ENCODE measurements at regions not wholly inside any gene's neighbourhood (a gene's known extent, or its start where the extent isn't known, plus 50 kb on each side); places are given as distances from the start of the nearest gene placed in this dataset.

- Histone ChIP-seq H3K79me2 (ENCODE audit: control insufficient read depth, insufficient read depth, low read length) (no peaks in the 10 kb centered on the region), H4K20me1 (ENCODE audit: control insufficient read depth, insufficient read depth) (no peaks in the 10 kb centered on the region), H3K4me3 (no peak overlapping the region), H3K9me3 (replicated peaks; ENCODE audit: control insufficient read depth, insufficient read depth, low read length) (no peaks in the 10 kb centered on the region), H3K9ac (ENCODE audit: control insufficient read depth, insufficient read depth, low read length) (no peak overlapping the region), H3K4me2 (ENCODE audit: control insufficient read depth, insufficient read depth) (no peak overlapping the region), H3K4me1 (ENCODE audit: control insufficient read depth, insufficient read depth, low read length) (no peaks in the 10 kb centered on the region), H2AFZ (ENCODE audit: control insufficient read depth, low read depth, low read length) (no peak overlapping the region), H3K36me3 (ENCODE audit: control insufficient read depth in 2 of 2, insufficient read depth in 2 of 2, low read length in 1 of 2) (no peaks in the 10 kb centered on the region), H3K27me3 (replicated peaks in 1 of 2; ENCODE audit: control insufficient read depth in 2 of 2, insufficient read depth in 2 of 2, low read length in 1 of 2) (no peaks in the 10 kb centered on the region; a peak in 2 of 4 replicates), H3K27ac (ENCODE audit: control insufficient read depth, insufficient read depth) (no peak overlapping the region)
- CTCF ChIA-PET = interaction anchor here (0.7 kb wide), 1 partner anchor 447 kb away, joined by 3 read pairs; no protein-coding TSS in a partner anchor
- 18% methylated on average over 3 of the region's 3 CpGs for WGBS (ENCODE audit: insufficient coverage, insufficient replicate concordance, low lambda C conversion rate, missing lambda C conversion rate)
- no peak for ATAC-seq
- intact Hi-C loops (cut with micrococcal nuclease; ENCODE audit: unreplicated experiment) (no loop called here), in situ Hi-C loops (cut with MboI) (no loop called here)
- TF ChIP-seq SIX5 (IDR thresholded peaks at IDR 0.05; ENCODE audit: low read depth, low read length, severe bottlenecking) (no peak), ZZZ3 (IDR thresholded peaks at IDR 0.05; ENCODE audit: control insufficient read depth, insufficient read length, low read depth) (no peak), NBN (IDR thresholded peaks at IDR 0.05) (no peak), NR2F1 (conservative IDR thresholded peaks at IDR 0.05) (no peak), CREM (IDR thresholded peaks at IDR 0.05; ENCODE audit: low read depth) (no peak), IRF5 (IDR thresholded peaks at IDR 0.05; ENCODE audit: borderline replicate concordance) (no peak), EZH2 (IDR thresholded peaks at IDR 0.05; ENCODE audit: borderline replicate concordance, control insufficient read depth, low read depth, low read length) (no peak), POLR2AphosphoS2 (IDR thresholded peaks at IDR 0.05; ENCODE audit: low read depth, low read length) (no peak), ATF7 (IDR thresholded peaks at IDR 0.05; ENCODE audit: low read depth) (no peak), TCF3 (IDR thresholded peaks at IDR 0.05; ENCODE audit: borderline replicate concordance, insufficient read depth, low read depth, low read length) (no peak), TCF12 (IDR thresholded peaks at IDR 0.05; ENCODE audit: low read depth, low read length) (no peak), SMAD5 (IDR thresholded peaks at IDR 0.05; ENCODE audit: low read depth) (no peak), SMARCA5 (IDR thresholded peaks at IDR 0.05) (no peak), NFIC (IDR thresholded peaks at IDR 0.05; ENCODE audit: low read depth, low read length) (no peak), CUX1 (IDR thresholded peaks at IDR 0.05; ENCODE audit: insufficient replicate concordance, low read depth, low read length) (no peak), E2F4 (IDR thresholded peaks at IDR 0.05; ENCODE audit: low read depth, low read length) (no peak), ZNF207 (IDR thresholded peaks at IDR 0.05; ENCODE audit: borderline replicate concordance) (no peak)
- TF ChIP-seq, protein P1, sequence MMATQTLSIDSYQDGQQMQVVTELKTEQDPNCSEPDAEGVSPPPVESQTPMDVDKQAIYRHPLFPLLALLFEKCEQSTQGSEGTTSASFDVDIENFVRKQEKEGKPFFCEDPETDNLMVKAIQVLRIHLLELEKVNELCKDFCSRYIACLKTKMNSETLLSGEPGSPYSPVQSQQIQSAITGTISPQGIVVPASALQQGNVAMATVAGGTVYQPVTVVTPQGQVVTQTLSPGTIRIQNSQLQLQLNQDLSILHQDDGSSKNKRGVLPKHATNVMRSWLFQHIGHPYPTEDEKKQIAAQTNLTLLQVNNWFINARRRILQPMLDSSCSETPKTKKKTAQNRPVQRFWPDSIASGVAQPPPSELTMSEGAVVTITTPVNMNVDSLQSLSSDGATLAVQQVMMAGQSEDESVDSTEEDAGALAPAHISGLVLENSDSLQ (IDR thresholded peaks at IDR 0.05) = no peak
- POLR2A ChIA-PET = no interaction called here
- RAD21 ChIA-PET (ENCODE audit: unreplicated experiment) = no interaction called here
- no TSS peak for BruUV-seq (replicated peaks)
- SMC1A ChIA-PET (ENCODE audit: uncharacterized antibody, unreplicated experiment) = no interaction called here
- no peak for FAIRE-seq
- no peak for DNase-seq (ENCODE audit: low read depth, low spot score)
Observed at GRCh38 chr2:133710613-133711012, 142.3 kb upstream of the NCKAP5 start.

All from GM12878 (cell line).